Bone marrow (tissue), 2 donors: ENCODE measurements at regions not wholly inside any gene's neighbourhood (a gene's known extent, or its start where the extent isn't known, plus 50 kb on each side); places are given as distances from the start of the nearest gene placed in this dataset.

Experiments used
- DNase-seq, 2 donors: peaks; one replicate each; lab custom pipeline; 2025; lab: John Stamatoyannopoulos, UW

DNA sequence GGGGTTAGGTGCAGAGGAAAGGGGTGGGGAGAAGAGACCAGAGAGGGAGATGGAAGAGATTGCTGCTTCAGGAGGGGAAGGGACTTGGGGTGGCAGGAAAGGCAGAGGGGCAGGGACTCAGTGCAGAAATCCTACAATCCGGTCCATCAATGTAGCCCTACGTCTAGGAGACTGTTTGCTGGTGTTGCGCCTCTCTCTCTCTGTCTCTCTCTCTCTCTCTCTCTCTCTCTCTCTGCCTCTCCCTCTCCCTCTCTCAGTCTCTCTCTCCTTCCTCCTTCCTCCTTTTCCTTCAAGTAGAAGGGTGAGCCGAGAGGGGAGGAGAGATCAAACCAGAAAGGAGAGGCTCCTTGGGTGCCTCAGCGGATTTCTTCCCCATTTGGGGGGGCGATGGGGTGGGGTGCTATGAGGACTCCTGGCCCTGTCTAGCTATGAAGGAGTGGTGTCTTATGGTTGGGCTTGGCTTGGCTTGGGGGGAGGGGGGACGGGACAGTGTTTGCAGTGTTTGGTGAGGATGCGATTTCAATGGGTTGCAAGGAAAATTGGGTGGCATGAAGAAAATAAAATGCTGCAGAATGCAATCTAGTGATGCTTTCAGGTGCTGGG is 181.2 kb downstream of the TBXT start:
- DNase-seq, result no peak

DNA sequence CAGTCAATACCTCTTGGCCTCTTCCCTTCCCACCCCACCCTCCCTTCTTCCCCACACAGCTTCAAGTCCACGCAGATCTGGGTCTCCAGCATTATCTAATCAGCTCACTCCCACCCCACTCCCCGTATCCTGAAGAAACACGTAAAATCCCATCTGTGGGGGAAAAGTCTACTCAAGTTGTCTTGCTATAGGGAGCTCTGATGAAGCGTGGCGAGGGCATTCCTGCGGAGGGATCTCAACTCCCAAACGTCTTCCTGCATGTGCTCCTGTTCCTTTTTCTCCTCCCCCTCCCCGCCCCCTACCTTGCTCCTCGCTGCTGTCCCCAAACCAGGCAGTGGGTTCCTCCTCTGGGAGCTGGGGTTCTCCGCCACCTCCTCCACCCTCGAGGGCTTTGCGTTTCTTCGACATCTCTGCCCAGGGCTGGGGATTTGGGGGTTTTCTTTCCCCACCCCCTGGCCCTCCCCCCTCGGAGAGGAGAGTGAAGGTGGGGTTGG is 181.8 kb downstream of the TBXT start:
- no peak for DNase-seq

DNA sequence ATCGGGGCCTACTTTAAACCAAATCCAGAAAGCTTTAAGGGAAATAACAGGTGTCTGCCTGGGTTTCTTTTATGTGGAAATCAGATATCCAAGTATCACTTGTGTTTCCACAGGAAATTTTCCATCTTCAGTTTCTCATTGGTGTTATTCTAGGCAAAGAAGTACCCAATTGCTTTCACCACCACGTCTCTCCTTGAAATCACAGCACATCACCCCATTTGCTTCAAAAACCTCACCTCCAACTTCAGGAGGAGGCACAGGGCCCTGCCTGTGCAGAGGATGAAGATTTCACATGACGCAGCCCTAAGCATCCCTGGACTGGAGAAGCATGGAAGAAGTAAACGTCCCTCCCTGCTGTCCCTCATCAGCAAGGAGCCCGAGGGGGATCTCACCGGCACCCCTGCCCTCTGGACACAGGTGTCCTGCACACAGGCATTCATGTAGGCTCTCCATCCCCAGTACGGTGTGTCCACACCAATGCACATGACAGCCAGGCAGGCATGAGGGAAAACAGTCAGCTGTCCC is 182.3 kb downstream of the TBXT start:
- no peak for DNase-seq

DNA sequence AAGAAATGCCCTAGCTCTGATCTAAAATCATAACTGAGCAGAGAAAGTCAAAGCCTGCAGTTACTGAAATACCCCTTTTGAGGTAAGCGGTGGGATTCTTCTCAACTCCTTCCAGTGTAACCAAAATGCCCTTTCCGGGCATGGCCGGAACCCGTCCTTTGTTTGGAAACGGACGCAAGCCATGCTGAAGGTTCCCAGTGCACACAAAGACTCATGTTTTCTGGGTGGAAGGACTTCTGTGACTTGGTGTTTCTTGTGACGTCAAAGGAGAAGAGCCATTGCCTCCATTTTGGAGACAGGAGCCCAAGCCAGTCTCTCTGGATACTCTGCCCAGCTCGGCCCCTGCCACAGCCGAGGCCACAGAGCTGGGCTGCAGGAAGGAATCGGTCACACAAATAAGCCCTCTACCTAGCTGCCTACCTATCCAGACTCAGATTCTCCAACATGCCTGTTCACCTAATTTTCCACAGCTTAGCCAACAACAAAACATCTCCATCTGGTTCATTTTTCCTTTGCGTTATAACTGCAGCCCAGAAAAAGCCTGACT is 182.8 kb downstream of the TBXT start:
- no peak for DNase-seq

DNA sequence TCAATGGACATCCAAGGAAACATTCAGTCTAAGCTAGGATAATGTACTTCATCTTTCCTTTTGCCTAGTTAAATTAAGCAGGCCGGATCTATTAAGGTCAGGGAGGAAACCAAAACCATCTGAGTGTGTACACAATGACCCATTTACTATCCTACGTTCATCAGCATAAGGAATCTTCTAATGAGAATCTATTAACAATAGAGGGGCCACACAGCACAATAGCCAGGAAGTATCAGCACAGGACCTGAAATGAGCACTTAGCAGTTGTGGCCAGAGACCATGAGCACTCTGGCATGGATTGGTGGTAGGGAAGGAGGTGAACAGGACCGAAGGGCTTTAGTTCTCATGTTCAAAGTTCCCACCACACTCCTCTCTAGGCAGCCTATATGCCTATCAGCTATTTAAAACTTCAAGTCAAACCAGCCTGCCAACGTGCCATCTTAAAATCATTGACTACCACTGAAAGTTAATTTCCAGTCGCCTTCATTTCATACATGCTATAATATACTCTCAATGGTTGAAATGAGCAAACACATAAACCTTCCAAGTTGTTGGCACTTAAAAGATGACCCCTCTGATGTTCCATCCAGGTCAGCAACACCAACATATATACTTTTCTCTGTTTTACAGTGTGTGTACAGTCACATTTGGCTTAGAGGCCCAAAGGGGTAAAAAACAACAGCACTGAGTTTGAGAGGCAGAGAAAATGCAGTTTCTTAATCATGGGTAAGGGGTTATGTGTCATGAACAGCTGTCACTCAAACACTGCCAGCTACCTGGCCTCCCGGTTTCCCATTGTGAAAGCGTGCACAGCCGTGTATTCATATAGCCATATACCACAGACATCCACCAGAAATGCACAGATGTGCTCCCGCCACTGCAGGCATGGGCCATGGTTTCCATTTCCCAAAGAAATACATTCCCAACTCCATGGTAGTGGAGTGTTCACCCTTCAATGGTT is 184.3 kb downstream of the TBXT start:
- DNase-seq, result no peak

DNA sequence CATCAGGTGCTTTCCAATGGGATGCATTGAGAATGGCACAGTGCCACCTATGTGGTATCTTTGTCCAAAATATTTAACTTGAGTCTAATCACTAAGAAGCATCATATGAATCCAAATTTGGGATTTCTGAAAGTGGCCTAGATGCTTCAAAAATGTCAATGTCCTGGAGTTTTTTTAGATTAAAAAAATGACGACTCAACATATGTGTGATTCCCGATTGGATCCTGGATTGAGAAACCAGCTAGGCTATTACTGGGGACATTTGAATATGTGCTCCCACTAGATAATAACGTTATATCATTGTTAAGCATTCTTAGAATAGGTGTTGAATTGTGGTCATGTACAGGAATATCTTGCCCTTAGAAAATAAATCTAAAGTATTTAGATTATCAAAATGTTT is 189.2 kb downstream of the TBXT start:
- DNase-seq, result no peak

DNA sequence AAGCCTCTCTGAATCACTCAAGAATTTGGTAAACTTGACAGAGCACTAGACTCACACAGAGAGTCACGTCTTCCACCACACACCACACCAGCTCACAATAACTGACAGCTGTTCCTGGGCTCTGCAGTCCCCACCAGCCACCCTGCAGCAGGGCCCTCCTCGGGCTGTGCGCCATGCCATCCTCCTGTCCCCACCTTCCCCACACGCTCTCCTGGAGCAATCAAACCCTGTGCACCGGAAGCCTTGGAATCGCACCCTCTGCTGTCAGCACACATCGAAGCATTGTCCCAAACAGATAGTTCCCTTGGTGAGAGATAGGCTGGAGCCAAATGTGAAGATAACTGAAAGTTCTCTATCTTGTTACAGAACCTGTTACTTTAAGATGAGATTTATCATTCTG is 191.0 kb downstream of the TBXT start:
- DNase-seq, result no peak

DNA sequence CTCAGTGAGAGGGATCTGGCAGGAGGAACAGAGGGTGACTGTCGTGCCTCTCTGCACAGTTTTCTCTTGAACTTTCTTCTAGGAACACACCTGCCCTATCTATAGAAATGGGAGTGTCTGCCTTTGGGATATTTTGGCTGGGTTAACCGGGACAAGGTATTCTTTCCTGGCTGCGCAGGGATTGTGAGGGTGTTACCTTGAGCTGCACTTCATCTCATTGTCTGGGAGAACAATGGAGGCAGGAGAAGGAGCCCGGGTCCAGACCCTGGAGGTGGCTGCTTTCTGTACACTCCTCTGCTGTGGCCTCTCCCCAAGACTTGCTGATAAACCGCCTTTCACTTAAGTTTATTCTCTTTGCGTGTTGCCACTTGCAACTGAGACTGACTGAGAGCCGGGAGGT is 192.8 kb downstream of the TBXT start:
- no peak for DNase-seq

DNA sequence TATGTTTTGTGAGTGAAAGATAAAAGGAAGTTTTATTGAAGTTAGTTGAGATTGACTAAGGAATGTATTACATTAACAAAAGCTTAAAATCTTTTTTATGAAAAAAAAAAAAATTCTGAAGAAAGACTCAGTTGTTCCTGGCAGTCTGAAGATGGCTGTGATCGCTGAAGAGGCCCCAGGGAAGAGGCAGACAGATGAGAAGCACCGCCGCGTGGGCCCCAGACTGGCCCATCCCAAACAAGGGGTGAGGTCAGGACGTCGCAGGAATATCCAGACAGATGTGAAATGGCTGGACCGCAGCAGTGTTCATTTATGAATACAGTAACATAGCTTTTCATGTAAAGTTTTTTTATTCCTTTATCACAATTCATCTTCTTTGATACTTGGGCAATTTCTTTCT is 194.2 kb downstream of the TBXT start:
- DNase-seq, result no peak

DNA sequence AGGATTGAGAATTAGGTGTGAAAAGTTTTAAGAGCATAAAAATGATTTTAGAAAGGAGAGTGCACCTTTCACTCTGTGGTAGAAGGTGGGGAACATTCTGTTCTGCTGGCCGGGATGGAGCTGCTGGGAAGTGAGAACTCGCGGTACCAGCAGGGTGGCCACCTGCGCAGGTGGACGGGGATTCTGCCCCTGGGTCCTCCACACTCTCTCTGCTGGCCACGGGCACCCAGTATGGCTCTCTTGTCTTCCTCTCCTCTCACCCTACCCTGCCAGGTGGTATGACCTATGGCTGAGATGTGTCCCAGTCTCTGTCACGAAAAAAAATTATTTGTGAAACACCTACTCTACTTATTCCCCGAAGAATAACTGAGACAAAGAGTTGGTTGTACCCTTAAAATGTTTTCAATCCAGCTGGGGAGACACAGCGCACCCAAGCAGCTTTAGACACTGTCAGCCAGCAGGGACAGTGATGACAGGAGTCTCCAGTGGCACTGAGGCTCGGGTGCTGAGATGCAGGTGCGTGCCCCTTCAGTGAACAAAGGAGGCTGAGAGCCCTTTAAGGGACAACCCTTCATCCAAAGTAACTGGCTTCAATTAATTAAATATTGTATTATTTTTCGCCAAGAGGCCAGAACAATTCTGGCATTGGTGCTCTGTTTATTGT is 195.4 kb downstream of the TBXT start:
- DNase-seq, result no peak

DNA sequence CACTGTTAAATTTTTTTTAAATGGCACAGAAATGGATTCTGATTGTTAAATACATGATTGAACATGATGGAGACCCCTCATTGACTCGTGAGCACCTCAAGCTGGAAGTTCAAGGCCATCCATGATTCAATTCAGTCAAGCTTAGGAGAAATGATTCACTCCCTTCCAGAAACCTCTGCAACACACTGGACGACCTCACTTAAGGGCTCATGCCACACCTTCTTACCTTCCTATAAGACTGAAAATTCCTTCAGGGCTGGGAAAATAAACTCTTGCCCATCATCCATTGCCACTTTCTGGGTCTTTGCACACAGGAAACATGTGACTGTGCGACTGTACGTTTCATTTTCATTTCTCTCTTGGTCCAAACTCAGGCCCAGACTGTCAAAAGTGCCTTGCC is 196.4 kb downstream of the TBXT start:
- no peak for DNase-seq

DNA sequence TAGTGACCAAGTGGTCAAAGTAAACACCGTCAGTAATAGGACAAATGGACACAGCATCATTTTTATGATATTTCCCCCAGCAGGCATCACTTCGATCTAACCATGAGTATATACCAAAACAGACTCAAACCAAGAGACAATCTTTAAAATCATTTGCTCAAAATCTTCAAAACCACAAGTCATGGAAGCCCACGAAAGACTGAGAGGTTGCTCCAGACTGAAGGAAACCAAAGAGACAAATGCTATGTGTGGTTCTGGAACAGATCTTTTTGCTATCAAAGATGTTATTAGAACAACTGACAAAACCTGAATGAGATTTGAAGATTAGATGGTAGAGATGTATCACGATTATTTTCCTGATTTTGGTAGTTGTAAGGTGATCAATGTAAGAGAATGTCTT is 197.7 kb downstream of the TBXT start:
- no peak for DNase-seq

DNA sequence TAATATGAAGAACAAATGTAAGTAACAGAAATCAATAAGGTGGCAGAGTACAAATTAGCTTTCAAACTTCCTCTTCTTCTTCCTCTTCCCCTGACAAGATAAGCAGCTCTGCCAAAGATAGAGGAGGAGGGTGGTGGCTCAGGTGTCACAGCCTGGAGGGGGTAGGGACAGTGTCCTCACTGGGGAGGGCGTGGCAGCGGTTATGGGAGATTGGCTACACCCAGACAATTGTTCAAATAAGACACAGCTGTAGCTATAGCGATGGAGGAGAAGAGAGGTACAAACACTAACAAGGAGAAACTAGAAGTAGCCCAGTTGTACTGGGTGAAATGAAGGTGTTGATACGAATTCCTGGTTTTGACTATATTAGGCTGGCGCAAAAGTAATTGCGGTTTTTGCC is 198.5 kb downstream of the TBXT start:
- DNase-seq, result no peak

DNA sequence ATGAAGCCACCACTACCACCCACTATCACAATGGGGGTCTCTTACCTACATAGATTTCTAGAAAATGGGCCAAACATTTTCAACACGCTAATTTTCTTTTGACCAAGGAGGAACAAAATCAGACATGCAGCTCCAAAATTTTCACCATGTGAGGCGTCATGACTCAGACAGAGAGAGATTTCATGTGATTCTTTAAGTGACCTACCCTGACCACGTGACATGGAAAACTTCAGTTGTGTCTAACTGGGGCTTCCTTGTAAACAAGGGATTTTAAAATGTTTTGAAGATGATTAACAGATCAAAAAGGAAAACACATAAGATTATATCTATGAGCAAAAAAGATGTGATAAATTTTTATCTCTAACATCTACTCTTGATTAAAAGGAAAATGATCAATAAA is 199.2 kb downstream of the TBXT start:
- no peak for DNase-seq

DNA sequence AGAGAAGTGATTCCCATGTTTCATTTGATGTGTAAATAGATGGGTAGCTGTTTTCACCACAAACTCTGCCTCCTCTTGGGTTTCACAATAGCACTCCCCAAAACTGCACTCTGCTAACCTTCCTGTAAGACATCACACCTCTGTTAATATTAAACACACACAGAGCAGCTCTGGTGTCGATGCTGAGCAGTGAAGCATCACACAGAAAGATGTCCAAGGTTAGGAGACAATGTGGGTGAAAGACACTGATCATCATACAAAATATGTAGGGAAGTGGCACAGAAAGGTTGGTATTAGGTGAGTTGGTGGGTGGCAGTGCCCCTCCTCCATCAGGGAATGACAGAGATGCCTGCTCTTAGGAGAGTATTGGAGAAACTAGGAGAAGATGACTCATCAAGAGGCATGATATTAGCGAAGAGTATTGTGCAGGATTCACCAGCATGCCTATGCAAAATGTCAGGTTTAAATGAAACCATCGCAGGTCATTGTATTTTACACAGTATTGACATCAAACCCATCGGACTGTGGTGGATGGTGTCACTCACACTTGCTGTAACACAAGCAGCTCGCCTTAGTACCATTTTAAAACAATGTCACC is 199.7 kb downstream of the TBXT start:
- no peak for DNase-seq

DNA sequence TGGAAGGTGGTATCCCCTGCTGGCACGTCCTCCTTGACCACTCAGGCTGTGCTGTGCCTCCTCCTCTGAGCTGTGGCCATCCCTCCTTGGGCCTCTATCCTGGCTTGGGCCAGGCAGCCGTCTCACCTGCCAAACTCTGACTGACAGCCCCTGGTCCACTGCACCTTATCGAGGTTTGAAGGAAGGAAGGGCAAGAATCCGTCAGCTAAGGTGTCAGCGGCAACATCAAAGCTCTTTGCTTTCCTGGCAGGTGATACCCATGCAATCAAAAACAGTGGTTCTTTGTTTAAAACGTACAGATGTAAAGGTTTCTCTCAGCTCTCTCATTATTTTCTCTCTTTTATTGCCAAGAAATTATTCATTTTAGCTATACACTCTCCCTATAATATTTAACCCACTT is 203.9 kb downstream of the TBXT start:
- no peak for DNase-seq

DNA sequence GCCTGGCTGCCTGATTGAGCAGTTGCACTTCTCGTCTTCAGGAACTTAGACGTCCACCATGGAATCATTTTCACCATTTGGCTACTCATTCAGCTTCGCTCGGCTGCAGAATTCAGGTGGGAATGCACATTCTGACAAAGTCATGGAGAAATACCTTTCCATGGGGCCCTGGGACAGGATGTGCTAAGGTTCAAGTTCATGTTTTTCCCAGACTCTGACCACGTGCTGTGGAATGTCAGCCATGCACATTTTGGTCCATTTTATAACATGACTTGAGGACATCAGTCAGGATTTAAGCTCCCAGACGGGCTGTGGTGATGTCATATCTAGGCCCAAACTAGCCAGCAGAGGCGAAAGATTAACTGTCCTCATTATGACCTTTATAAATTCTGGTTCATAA is 205.3 kb downstream of the TBXT start:
- DNase-seq, result no peak

DNA sequence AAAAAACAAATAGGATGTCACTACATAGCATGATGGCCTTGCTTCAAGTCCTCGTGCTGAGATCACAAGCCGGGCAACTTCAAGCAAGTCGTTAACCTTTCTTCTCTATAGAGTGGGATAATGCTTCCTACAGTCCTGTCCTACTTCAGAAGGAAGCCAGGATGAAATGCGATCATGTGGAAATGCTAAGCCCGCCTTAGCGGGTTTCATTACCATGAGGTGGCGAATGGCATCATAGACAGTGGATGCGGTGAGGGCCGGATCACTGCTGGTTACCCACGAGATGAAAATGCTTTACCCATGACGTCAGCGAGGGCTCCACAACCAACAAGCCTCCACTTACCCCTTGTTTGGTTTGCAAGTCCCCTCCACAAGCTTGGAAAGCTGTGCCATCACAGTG is 206.4 kb downstream of the TBXT start:
- no peak for DNase-seq

DNA sequence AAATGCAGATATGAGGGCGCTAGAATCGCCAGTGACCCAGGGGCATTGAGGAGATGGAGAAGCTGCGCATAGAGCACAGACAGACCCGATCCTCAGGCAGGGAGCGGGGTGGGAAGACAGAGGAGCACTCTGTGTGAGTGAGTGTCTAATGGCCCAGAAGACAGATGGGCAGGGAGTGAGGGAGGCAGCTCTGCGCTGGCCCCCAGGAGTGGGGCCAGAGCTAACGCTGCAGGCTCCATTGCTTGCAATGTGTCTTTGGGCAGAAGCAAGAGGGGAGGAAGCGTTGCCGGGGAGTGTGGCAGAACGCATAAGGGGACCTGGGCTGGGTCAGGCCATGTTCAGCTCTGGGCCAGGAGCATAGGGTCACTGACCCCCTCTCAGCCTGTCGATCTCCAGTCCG is 207.0 kb downstream of the TBXT start:
- DNase-seq, result no peak

DNA sequence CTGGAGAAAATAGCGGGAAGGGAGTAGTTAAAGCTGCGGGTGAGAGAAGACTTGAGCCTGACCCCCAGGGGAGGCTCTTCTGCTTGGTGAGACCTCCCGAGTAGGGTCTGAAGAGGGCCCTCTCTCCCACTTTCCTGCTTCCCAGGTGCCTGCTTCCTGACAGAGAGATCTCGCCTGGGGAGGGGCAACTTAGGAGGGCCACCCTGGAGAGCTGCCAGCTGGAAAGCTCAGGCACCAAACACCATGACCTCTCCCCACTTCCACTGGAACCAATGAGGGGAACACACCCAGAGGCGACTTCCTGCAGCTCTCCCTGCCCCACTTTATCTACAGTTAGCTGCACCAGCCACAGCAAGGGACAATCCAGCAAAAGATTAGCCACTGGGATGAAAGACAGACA is 208.0 kb downstream of the TBXT start:
- DNase-seq, result no peak

DNA sequence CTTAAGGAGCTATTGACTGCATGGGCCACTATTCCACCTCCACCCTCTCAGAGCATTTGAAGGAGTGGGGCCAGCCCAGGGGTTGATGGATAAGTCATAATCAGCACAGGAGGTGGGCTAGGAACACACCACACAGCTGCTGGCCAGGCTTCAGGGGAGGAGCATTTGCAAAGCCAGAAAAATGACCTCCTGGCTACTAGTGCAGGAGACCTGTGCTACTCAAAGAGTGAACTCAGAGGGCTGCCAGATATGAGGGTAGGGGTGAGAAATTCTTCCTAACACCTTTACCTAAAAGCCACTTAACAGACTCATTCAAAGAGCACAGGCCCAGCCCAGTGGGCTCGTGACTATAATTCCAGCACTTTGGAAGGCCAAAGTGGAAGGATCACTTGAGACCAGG is 210.8 kb downstream of the TBXT start:
- no peak for DNase-seq

DNA sequence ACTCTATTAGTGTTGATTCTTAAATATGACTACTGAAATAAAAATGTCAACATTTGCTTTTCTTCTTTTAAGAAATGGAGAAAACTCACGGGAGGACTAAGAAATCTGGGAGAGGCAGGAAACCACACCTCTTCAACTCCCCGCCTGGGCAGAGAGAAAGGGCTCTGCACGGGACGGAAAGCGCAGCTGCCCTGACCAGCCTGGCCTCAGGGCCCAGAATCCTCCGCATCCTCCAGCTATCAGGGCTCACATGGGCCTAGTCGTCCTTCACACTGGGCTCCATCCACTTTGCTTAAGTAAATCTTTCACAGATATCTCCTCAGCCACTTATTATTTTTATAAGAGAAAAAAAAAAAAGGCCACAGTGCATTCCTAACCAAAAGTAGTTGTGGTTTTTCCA is 215.1 kb downstream of the TBXT start:
- DNase-seq, result no peak
